IMR-90 (cell line): ENCODE measurements at regions not wholly inside any gene's neighbourhood (a gene's known extent, or its start where the extent isn't known, plus 50 kb on each side); places are given as distances from the start of the nearest gene placed in this dataset.

ENCODE experiments used
- ATAC-seq: fragments of 200-7000 bp; cut with Tn5 transposase; 2 replicates; pipeline ENCODE4 v1.9.1; 2020; ENCODE audit warnings: low read depth, mild to moderate bottlenecking, moderate library complexity
- BruUV-seq: library from RNA; stranded (reverse); fragments of 400-500 nt; replicated peaks from 2 replicates; lab custom pipeline; 2021; lab: Mats Ljungman, UMichigan
- CTCF ChIA-PET: fragments of 300-600 bp; formaldehyde crosslinking; extraction: SDS; loops from one replicate; lab custom pipeline; 2021; ENCODE audit warnings: antibody characterized with exemption; lab: Yijun Ruan, JAX
- POLR2A ChIA-PET: fragments of 300-600 bp; sonication (Branson Sonifier 250); formaldehyde crosslinking; loops from one replicate; lab custom pipeline; 2022; ENCODE audit warnings: antibody characterized with exemption; ENCODE audit not compliant: unreplicated experiment; lab: Charles Lee
- DNase-seq: peaks from one replicate; pipeline ENCODE4 v3.0.0; 2013
- H2AFZ ChIP-seq: replicated peaks from 2 replicates; pipeline ENCODE3; 2013; ENCODE audit warnings: low read length, mild to moderate bottlenecking; ENCODE audit not compliant: poor library complexity
- H2AK5ac ChIP-seq: 2 replicates; pipeline ENCODE4 v1.6.1; 2013; ENCODE audit warnings: low read depth, low read length, inconsistent platforms
- H2AK9ac ChIP-seq: replicated peaks from 2 replicates; pipeline ENCODE3; 2013; ENCODE audit warnings: mild to moderate bottlenecking, low read depth, low read length, moderate library complexity; ENCODE audit not compliant: poor library complexity
- H2BK120ac ChIP-seq: 2 replicates; pipeline ENCODE4 v1.6.1; 2013; ENCODE audit warnings: low read depth, low read length, inconsistent platforms
- H2BK15ac ChIP-seq: 3 replicates; pipeline ENCODE4 v1.6.1; 2013; ENCODE audit warnings: low read depth, low read length, inconsistent platforms
- H2BK20ac ChIP-seq: 2 replicates; pipeline ENCODE4 v1.6.1; 2013; ENCODE audit warnings: low read depth, mild to moderate bottlenecking, inconsistent platforms, low read length, moderate library complexity
- H2BK5ac ChIP-seq: 2 replicates; pipeline ENCODE4 v1.6.1; 2013; ENCODE audit warnings: mild to moderate bottlenecking, low read depth, low read length, inconsistent platforms; ENCODE audit not compliant: poor library complexity, severe bottlenecking
- H3K14ac ChIP-seq: replicated peaks from 2 replicates; pipeline ENCODE4 v1.6.1; 2013; ENCODE audit warnings: low read depth, low read length, inconsistent platforms
- H3K18ac ChIP-seq: 2 replicates; pipeline ENCODE4 v1.6.1; 2013; ENCODE audit warnings: low read depth, low read length, control low read depth
- H3K23ac ChIP-seq: 2 replicates; pipeline ENCODE4 v1.6.1; 2013; ENCODE audit warnings: low read depth, low read length, inconsistent platforms
- H3K27ac ChIP-seq: 2 replicates; pipeline ENCODE4 v1.5.1; 2013; ENCODE audit warnings: mild to moderate bottlenecking, control low read depth, low read length; ENCODE audit not compliant: insufficient read depth
- H3K27me3 ChIP-seq: 2 replicates; pipeline ENCODE4 v1.6.1; 2013; ENCODE audit warnings: low read length; ENCODE audit not compliant: control insufficient read depth, insufficient read depth
- H3K36me3 ChIP-seq: 2 replicates; pipeline ENCODE4 v1.6.1; 2013; ENCODE audit warnings: low read length, mixed read lengths; ENCODE audit not compliant: control insufficient read depth, insufficient read depth
- H3K4ac ChIP-seq: 2 replicates; pipeline ENCODE4 v1.6.1; 2013; ENCODE audit warnings: low read depth, low read length, inconsistent platforms
- H3K4me1 ChIP-seq: 2 replicates; pipeline ENCODE4 v1.6.1; 2013; ENCODE audit warnings: low read length, mixed read lengths; ENCODE audit not compliant: control insufficient read depth, insufficient read depth
- H3K4me2 ChIP-seq: 2 replicates; pipeline ENCODE4 v1.6.1; 2013; ENCODE audit warnings: low read depth, mild to moderate bottlenecking, control low read depth, low read length, moderate library complexity
- H3K4me3 ChIP-seq: 2 replicates; pipeline ENCODE4 v1.5.1; 2013; ENCODE audit warnings: low read depth, mild to moderate bottlenecking, control low read depth, low read length, moderate library complexity; ENCODE audit not compliant: insufficient read depth
- H3K56ac ChIP-seq: 2 replicates; pipeline ENCODE4 v1.6.1; 2013; ENCODE audit warnings: low read length, inconsistent platforms; ENCODE audit not compliant: insufficient read depth; ENCODE audit errors: extremely low read depth
- H3K79me1 ChIP-seq, 2 experiments: 2 replicates each; pipeline ENCODE4 v1.6.1; 2013; ENCODE audit warnings: low read length in 2 of 2, inconsistent platforms in 1 of 2, low read depth in 1 of 2
- H3K9ac ChIP-seq: 2 replicates; pipeline ENCODE4 v1.6.1; 2013; ENCODE audit warnings: low read depth, low read length, control low read depth
- H3K9me1 ChIP-seq: 2 replicates; pipeline ENCODE4 v1.6.1; 2013; ENCODE audit warnings: low read length, inconsistent platforms; ENCODE audit not compliant: insufficient read depth
- H3K9me3 ChIP-seq: 2 replicates; pipeline ENCODE4 v1.6.1; 2013; ENCODE audit warnings: low read length; ENCODE audit not compliant: control insufficient read depth, insufficient read depth
- H4K20me1 ChIP-seq: 2 replicates; pipeline ENCODE4 v1.6.1; 2013; ENCODE audit warnings: low read length, inconsistent platforms; ENCODE audit not compliant: insufficient read depth
- H4K5ac ChIP-seq: 2 replicates; pipeline ENCODE4 v1.6.1; 2013; ENCODE audit warnings: mild to moderate bottlenecking, low read depth, low read length, control low read depth
- H4K8ac ChIP-seq, 2 experiments: 2 replicates each; pipeline ENCODE4 v1.6.1; 2013; ENCODE audit warnings: low read depth in 2 of 2, low read length in 2 of 2, control low read depth in 1 of 2, inconsistent platforms in 1 of 2
- H4K91ac ChIP-seq: 2 replicates; pipeline ENCODE4 v1.6.1; 2013; ENCODE audit warnings: low read depth, low read length, inconsistent platforms; ENCODE audit not compliant: insufficient read depth
- BHLHE40 ChIP-seq: fragments of 150-350 bp; IDR thresholded peaks from 2 replicates; pipeline ENCODE4 v1.6.1; 2016; ENCODE audit warnings: mild to moderate bottlenecking, low read depth, low read length
- CEBPB ChIP-seq: IDR thresholded peaks from 2 replicates; pipeline ENCODE4 v1.6.1; 2012; ENCODE audit warnings: low read depth, low read length, improper control_type of control experiment
- CHD1 ChIP-seq: IDR thresholded peaks from 2 replicates; pipeline ENCODE4 v1.6.1; 2012; ENCODE audit warnings: low read depth, low read length, improper control_type of control experiment
- CTCF ChIP-seq: conservative IDR thresholded peaks from 2 replicates; pipeline ENCODE4 v1.5.1; 2012; ENCODE audit warnings: mild to moderate bottlenecking, low read depth, low read length, improper control_type of control experiment
- ELK1 ChIP-seq: fragments of 150-350 bp; IDR thresholded peaks from 2 replicates; pipeline ENCODE4 v1.6.1; 2016; ENCODE audit warnings: low read depth, mild to moderate bottlenecking, low read length, moderate library complexity, borderline replicate concordance
- FOS ChIP-seq: fragments of 150-350 bp; IDR thresholded peaks from 2 replicates; pipeline ENCODE4 v1.6.1; 2016; ENCODE audit warnings: low read depth, low read length
- MAFK ChIP-seq: IDR thresholded peaks from 2 replicates; pipeline ENCODE4 v1.6.1; 2012; ENCODE audit warnings: low read depth, low read length, improper control_type of control experiment
- MAZ ChIP-seq: IDR thresholded peaks from 2 replicates; pipeline ENCODE4 v1.6.1; 2012; ENCODE audit warnings: low read depth, mild to moderate bottlenecking, low read length, improper control_type of control experiment, moderate library complexity, borderline replicate concordance
- MXI1 ChIP-seq: IDR thresholded peaks from 2 replicates; pipeline ENCODE4 v1.6.1; 2012; ENCODE audit warnings: low read depth, mild to moderate bottlenecking, low read length, moderate library complexity, borderline replicate concordance
- NFE2L2 ChIP-seq: fragments of 150-350 bp; IDR thresholded peaks from 2 replicates; pipeline ENCODE4 v1.6.1; 2016; ENCODE audit warnings: low read depth, mild to moderate bottlenecking, low read length
- POLR2A ChIP-seq: IDR thresholded peaks from 2 replicates; pipeline ENCODE4 v1.6.1; 2012; ENCODE audit warnings: mild to moderate bottlenecking, low read depth, low read length
- RAD21 ChIP-seq: IDR thresholded peaks from 2 replicates; pipeline ENCODE4 v1.6.1; 2012; ENCODE audit warnings: low read length, improper control_type of control experiment
- RCOR1 ChIP-seq: IDR thresholded peaks from 2 replicates; pipeline ENCODE4 v1.6.1; 2012; ENCODE audit warnings: mild to moderate bottlenecking, low read length, improper control_type of control experiment; ENCODE audit not compliant: insufficient replicate concordance
- RFX5 ChIP-seq: IDR thresholded peaks from 2 replicates; pipeline ENCODE4 v1.8.0; 2012; ENCODE audit warnings: low read depth, mild to moderate bottlenecking, low read length, moderate library complexity
- SMC3 ChIP-seq: fragments of 150-350 bp; IDR thresholded peaks from 2 replicates; pipeline ENCODE4 v1.6.1; 2016; ENCODE audit warnings: low read depth, mild to moderate bottlenecking, antibody characterized with exemption, low read length, moderate library complexity
- USF2 ChIP-seq: fragments of 150-350 bp; IDR thresholded peaks from 2 replicates; pipeline ENCODE4 v1.6.1; 2017; ENCODE audit warnings: mild to moderate bottlenecking, antibody characterized with exemption, low read length, low read depth
- WGBS, 2 experiments: methylation state at CpG; one replicate each; pipeline versions ENCODE4 v1.1.5 to v1.1.7; 2013; ENCODE audit warnings: missing lambda C conversion rate in 2 of 2; ENCODE audit not compliant: insufficient read length in 1 of 2; ENCODE audit errors: extremely low coverage in 2 of 2; 5-methylcytosine and 5-hydroxymethylcytosine counted together
- dilution Hi-C: fragments of 300-500 bp; cut with HindIII; formaldehyde crosslinking; loops from one replicate; pipeline ENCODE4 v1.14.3; 2018; ENCODE audit warnings: low sequenced_read_pairs; ENCODE audit not compliant: unreplicated experiment
- in situ Hi-C: fragments of 300-500 bp; cut with MboI; formaldehyde crosslinking; loops from 3 replicates; pipeline ENCODE4 v1.14.3; 2019; ENCODE audit warnings: low sequenced_read_pairs, inconsistent platforms, mixed read lengths
- intact Hi-C: fragments of 100-400 bp; cut with micrococcal nuclease; formaldehyde crosslinking; loops from 2 replicates; pipeline ENCODE4 v1.10.0; 2022

- Histone ChIP-seq H3K18ac (no peak overlapping the region), H3K9me1 (no peaks in the 10 kb centered on the region), H4K5ac (no peak overlapping the region), H2BK20ac (no peak overlapping the region), H3K27me3 (no peaks in the 10 kb centered on the region), H3K36me3 (no peaks in the 10 kb centered on the region), H3K79me1 (no peaks in the 10 kb centered on the region), H2BK15ac (no peak overlapping the region), H4K91ac (no peak overlapping the region), H3K4me2 (no peak overlapping the region), H3K4me1 (no peaks in the 10 kb centered on the region), H3K27ac (no peak overlapping the region), H2AK5ac (no peak overlapping the region), H2AFZ (no peak overlapping the region), H3K4ac (no peak overlapping the region), H3K9ac (no peak overlapping the region), H3K9me3 (no peaks in the 10 kb centered on the region), H2AK9ac (no peak overlapping the region), H2BK5ac (no peak overlapping the region), H2BK120ac (no peak overlapping the region), H4K8ac (no peak overlapping the region), H3K23ac (no peak overlapping the region), H3K56ac (no peak overlapping the region), H3K14ac (no peak overlapping the region), H3K4me3 (no peak overlapping the region), H4K20me1 (no peaks in the 10 kb centered on the region)
- intact Hi-C loops (no loop called here), dilution Hi-C loops (no loop called here), in situ Hi-C loops (no loop called here)
- ATAC-seq (no peak), DNase-seq (no peak)
- BruUV-seq: no TSS peak
- POLR2A ChIA-PET: no interaction called here
- CTCF ChIA-PET: no interaction called here
- no CpG with 5 or more reads among the region's 2 CpGs for WGBS, 2 experiments
- TF ChIP-seq POLR2A: no peak
- no peak for TF ChIP-seq SMC3
- TF ChIP-seq MAZ: no peak
- no peak for TF ChIP-seq ELK1
- no peak for TF ChIP-seq FOS
- TF ChIP-seq RCOR1: no peak
- TF ChIP-seq RAD21: no peak
- TF ChIP-seq CTCF: no peak
- no peak for TF ChIP-seq NFE2L2
- TF ChIP-seq RFX5: no peak
- TF ChIP-seq CHD1: no peak
- TF ChIP-seq MXI1: no peak
- TF ChIP-seq CEBPB: no peak
- no peak for TF ChIP-seq MAFK
- no peak for TF ChIP-seq BHLHE40
- TF ChIP-seq USF2: no peak
Observed at GRCh38 chr12:74401035-74401434, 136.6 kb upstream of the ATXN7L3B start.
